Sigmoid colon (tissue), 4 donors: ENCODE measurements at regions not wholly inside any gene's neighbourhood (a gene's known extent, or its start where the extent isn't known, plus 50 kb on each side); places are given as distances from the start of the nearest gene placed in this dataset.

ENCODE experiments used
- CTCF ChIP-seq, 4 experiments: fragments of 450-650 bp in 3 of 4; fragments of 200-600 bp in 1 of 4; IDR thresholded peaks; one replicate each; pipeline ENCODE4 v1.5.1; 2016 to 2019; ENCODE audit warnings: antibody characterized with exemption in 4 of 4, mild to moderate bottlenecking in 3 of 4, moderate library complexity in 2 of 4
- EP300 ChIP-seq, 4 donors: sonication (generic); formaldehyde crosslinking; IDR thresholded peaks; one replicate each; pipeline ENCODE4 v1.6.1; 2017; ENCODE audit warnings: antibody characterized with exemption in 4 of 4
- POLR2A ChIP-seq, 2 donors: fragments of 450-650 bp; IDR thresholded peaks; one replicate each; pipeline ENCODE4 v1.6.1; 2016; ENCODE audit warnings: antibody characterized with exemption in 2 of 2, mild to moderate bottlenecking in 2 of 2, moderate library complexity in 2 of 2
- POLR2AphosphoS5 ChIP-seq, 4 donors: sonication (generic); formaldehyde crosslinking; IDR thresholded peaks; one replicate each; pipeline ENCODE4 v1.6.1; 2017; ENCODE audit warnings: antibody characterized with exemption in 4 of 4

- TF ChIP-seq CTCF (IDR thresholded peaks at IDR 0.05) (no peak), POLR2A (IDR thresholded peaks at IDR 0.05) (no peak), EP300 (IDR thresholded peaks at IDR 0.05) (no peak), POLR2AphosphoS5 (IDR thresholded peaks at IDR 0.05) (no peak)
Observed at GRCh38 chr11:47916361-47916841, 64.0 kb upstream of the PTPRJ start.
